ENCODE measurements at regions not wholly inside any gene's neighbourhood (a gene's known extent, or its start where the extent isn't known, plus 50 kb on each side); places are given as distances from the start of the nearest gene placed in this dataset.

DNA sequence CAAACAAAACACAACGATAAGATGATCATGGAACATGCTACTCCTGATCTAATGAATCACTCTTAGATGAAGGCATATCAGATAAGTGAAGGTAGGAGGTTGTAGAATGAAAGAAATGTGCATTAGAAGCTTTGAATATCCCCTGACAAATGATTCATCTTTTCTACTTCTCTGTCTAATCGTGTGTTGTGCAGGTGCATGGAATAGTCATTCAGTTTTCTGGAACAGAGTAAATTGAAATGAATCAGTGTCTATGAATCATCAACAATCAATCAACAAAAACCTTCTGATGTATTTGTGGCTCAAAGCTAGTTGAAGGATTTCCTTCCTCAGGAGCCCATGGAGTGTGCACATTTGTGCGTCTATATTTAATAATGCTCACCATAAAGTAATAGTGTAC is 1290.4 kb upstream of the PCDH20 start:
- TF ChIP-seq EP300 (IDR thresholded peaks at IDR 0.05): no peak
- TF ChIP-seq, protein P1, sequence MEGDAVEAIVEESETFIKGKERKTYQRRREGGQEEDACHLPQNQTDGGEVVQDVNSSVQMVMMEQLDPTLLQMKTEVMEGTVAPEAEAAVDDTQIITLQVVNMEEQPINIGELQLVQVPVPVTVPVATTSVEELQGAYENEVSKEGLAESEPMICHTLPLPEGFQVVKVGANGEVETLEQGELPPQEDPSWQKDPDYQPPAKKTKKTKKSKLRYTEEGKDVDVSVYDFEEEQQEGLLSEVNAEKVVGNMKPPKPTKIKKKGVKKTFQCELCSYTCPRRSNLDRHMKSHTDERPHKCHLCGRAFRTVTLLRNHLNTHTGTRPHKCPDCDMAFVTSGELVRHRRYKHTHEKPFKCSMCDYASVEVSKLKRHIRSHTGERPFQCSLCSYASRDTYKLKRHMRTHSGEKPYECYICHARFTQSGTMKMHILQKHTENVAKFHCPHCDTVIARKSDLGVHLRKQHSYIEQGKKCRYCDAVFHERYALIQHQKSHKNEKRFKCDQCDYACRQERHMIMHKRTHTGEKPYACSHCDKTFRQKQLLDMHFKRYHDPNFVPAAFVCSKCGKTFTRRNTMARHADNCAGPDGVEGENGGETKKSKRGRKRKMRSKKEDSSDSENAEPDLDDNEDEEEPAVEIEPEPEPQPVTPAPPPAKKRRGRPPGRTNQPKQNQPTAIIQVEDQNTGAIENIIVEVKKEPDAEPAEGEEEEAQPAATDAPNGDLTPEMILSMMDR (IDR thresholded peaks at IDR 0.05): no peak
- no peak for TF ChIP-seq POLR2A (IDR thresholded peaks at IDR 0.05)
- Histone ChIP-seq H3K36me3 (no peaks in the 10 kb centered on the region), H3K9me3 (peaks cover 0 to 3% (median 0%) of the 10 kb centered on the region in 4 donors), H3K4me3 (no peak overlapping the region), H3K4me1 (no peaks in the 10 kb centered on the region), H3K27me3 (no peaks in the 10 kb centered on the region), H3K27ac (no peak overlapping the region)
- DNase-seq (ENCODE audit: low spot score in 2 of 2): no peak
- WGBS, 2 donors: 82 to 83% methylated on average over 3 of the region's 3 CpGs

DNA sequence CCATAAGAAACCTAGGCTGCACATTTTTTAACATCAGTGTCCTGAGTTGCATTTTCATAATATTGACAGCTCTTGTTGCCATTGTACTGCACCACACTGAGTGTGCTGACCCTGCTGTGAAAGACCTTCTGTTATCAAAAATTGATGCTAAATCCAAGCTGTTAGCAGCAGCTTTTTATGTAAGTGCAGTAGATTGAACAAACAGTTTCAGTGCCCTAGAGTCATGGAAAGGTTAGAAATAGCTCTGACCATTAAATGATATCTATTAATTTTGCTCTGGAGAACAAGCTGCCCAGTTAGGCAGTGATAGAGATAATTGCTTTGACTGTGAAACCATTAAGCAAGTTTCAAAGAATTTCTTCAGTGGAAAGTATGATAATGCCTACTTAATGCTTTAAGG is 1289.2 kb upstream of the PCDH20 start:
- Histone ChIP-seq H3K4me3 (no peak overlapping the region), H3K27ac (no peak overlapping the region), H3K4me1 (no peaks in the 10 kb centered on the region), H3K9me3 (peaks cover 0 to 3% (median 0%) of the 10 kb centered on the region in 4 donors), H3K36me3 (no peaks in the 10 kb centered on the region), H3K27me3 (no peaks in the 10 kb centered on the region)
- TF ChIP-seq POLR2A (IDR thresholded peaks at IDR 0.05): no peak
- TF ChIP-seq, protein P1 (IDR thresholded peaks at IDR 0.05): no peak
- no peak for TF ChIP-seq EP300 (IDR thresholded peaks at IDR 0.05)
- DNase-seq (ENCODE audit: low spot score in 2 of 2): no peak

DNA sequence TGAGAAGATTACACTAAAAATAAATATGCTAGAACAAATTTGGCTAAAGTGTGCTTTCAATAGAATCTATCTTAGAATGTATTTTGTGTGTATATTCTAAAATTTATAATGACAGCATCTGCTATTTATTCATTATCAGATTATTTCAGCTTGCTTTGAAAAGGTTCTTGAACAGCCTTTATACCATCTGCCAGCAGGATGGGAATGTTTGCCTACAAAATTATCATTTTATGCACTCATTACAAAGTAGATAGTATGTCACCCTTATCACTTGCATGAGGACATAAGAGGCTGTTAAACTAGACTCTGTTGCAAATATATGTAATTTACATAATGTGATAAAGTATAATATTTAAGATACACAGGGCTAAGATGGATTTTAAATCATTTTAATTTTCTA is 1286.9 kb upstream of the PCDH20 start:
- TF ChIP-seq POLR2A (IDR thresholded peaks at IDR 0.05): no peak
- no peak overlapping the region for H3K4me3 ChIP-seq
- no peak for DNase-seq (ENCODE audit: low spot score in 2 of 2)
- no peak overlapping the region for H3K27ac ChIP-seq
- H3K4me1 ChIP-seq: no peaks in the 10 kb centered on the region
- no peaks in the 10 kb centered on the region for H3K36me3 ChIP-seq
- no peaks in the 10 kb centered on the region for H3K27me3 ChIP-seq
- no peaks in the 10 kb centered on the region for H3K9me3 ChIP-seq

DNA sequence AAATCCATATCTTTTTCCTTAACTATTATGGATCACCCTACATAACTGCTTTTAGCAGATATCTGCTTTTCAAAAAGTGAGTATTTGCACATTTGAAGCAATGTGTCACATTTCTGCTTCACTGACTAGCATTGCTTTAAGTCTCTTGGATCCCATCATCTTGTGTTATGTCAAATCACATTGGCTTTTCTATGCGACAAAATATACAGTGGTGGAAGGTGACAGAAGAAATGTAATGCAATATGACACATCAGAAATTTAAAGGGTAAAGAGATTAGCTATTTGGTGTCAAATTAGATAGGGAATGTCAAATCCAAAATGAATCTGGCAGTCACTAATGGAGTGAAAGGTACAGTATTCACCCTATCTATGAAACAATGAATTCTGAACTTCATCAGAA is 1282.1 kb upstream of the PCDH20 start:
- H3K27me3 ChIP-seq: no peaks in the 10 kb centered on the region
- no peak for DNase-seq (ENCODE audit: low spot score in 2 of 2)
- H3K4me1 ChIP-seq: no peaks in the 10 kb centered on the region
- H3K27ac ChIP-seq: no peak overlapping the region
- H3K36me3 ChIP-seq: no peaks in the 10 kb centered on the region
- TF ChIP-seq POLR2A (IDR thresholded peaks at IDR 0.05) (no peak), EP300 (IDR thresholded peaks at IDR 0.05) (no peak)
- TF ChIP-seq, protein P1 (IDR thresholded peaks at IDR 0.05): no peak
- no peak overlapping the region for H3K4me3 ChIP-seq
- H3K9me3 ChIP-seq: no peaks in the 10 kb centered on the region
- WGBS, 2 donors: 80 to 82% methylated on average over 1 of the region's 1 CpG

DNA sequence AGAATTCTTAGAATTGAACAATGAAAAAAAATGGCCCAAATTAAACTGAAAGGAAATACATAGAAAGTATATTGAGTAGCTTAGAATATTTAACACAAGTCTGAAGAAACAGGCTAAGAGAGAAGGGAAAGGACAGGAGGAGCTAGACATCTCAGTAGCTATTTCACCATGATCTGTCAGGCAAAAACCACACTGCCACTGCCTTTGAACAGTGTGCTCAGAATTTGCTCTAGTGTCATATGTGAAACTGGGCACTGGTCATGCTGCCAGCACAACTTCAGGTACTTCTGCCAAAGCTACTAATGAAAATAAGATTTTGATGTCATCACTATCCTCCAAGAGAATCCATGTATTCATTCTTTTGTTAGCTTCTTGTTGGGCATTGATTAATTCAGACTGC is 1280.8 kb upstream of the PCDH20 start:
- no peak for DNase-seq (ENCODE audit: low spot score in 2 of 2)
- H3K4me1 ChIP-seq: no peaks in the 10 kb centered on the region
- no peak overlapping the region for H3K27ac ChIP-seq
- no peaks in the 10 kb centered on the region for H3K9me3 ChIP-seq
- H3K36me3 ChIP-seq: no peaks in the 10 kb centered on the region
- TF ChIP-seq EP300 (IDR thresholded peaks at IDR 0.05): no peak
- TF ChIP-seq, protein P1 (IDR thresholded peaks at IDR 0.05): no peak
- TF ChIP-seq POLR2A (IDR thresholded peaks at IDR 0.05): no peak
- H3K4me3 ChIP-seq: no peak overlapping the region
- no peaks in the 10 kb centered on the region for H3K27me3 ChIP-seq

DNA sequence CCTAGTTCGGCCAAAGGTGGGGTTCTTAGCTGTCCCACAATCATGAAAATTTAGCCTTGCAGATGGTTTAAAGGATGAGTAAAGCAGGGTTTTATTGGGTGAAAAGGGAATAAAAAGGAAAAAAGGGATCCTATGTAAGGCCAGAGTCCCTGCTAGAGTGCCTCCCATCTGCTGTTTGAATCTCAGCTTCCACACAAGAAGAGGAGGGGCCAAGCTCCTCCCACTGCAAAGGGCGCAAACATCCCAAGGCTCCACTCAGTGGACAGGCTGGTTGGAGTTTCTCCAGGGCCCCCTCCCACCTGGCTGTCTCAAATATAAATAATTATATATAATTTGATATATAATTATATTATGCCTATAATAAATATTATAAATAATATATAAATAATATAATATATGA is 1272.1 kb upstream of the PCDH20 start:
- Histone ChIP-seq H3K36me3 (no peaks in the 10 kb centered on the region), H3K4me3 (no peak overlapping the region), H3K4me1 (no peaks in the 10 kb centered on the region), H3K27me3 (no peaks in the 10 kb centered on the region), H3K9me3 (no peaks in the 10 kb centered on the region), H3K27ac (no peak overlapping the region)
- TF ChIP-seq EP300 (IDR thresholded peaks at IDR 0.05) (no peak), POLR2A (IDR thresholded peaks at IDR 0.05) (no peak)
- TF ChIP-seq, protein P1 (IDR thresholded peaks at IDR 0.05): no peak
- DNase-seq (ENCODE audit: low spot score in 2 of 2): no peak
- WGBS, 2 donors: 96 to 97% methylated on average over 2 of the region's 2 CpGs
